ENCODE measurements at regions not wholly inside any gene's neighbourhood (a gene's known extent, or its start where the extent isn't known, plus 50 kb on each side); places are given as distances from the start of the nearest gene placed in this dataset.

- intact Hi-C loops (cut with DNase I): no loop called here
- DNase-seq (ENCODE audit: low spot score): peak; percentile 51
These were observed 212.9 kb upstream of the PMEPA1 start for GRCh38 chr20:57922706-57923105.

- DNase-seq (ENCODE audit: low spot score): no peak
- intact Hi-C loops (cut with DNase I): no loop called here
These were observed 212.3 kb upstream of the PMEPA1 start for GRCh38 chr20:57922083-57922482.

DNA sequence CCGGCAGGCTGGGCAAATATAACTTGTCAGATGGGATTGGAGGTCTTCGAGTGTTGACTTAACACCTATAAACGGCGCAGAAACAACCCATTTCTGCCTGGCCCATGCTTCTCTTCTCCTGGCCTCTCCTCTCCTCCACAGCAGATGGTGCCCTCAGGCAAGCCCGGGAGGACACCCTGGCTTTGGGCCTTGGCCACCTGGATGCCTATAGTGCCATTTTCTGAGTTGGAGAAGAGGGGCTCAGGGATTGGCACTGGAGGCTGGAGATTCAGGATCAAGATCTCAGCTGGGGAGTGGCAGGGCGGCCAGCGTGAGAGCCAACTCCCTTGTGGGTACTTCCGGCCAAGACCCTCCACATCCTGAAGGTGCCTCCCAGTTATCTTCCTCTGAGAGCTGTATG lies 211.9 kb upstream of the PMEPA1 start:
- intact Hi-C loops (cut with DNase I): no loop called here
- DNase-seq (ENCODE audit: low spot score): peak; percentile 25

GRCh38 chr20:57920971-57921370 lies 211.2 kb upstream of the PMEPA1 start:
- intact Hi-C loops (cut with DNase I): no loop called here
- peak; percentile 62 for DNase-seq (ENCODE audit: low spot score)

- intact Hi-C loops (cut with DNase I): no loop called here
These were observed 209.2 kb upstream of the PMEPA1 start for GRCh38 chr20:57919049-57919448.

DNA sequence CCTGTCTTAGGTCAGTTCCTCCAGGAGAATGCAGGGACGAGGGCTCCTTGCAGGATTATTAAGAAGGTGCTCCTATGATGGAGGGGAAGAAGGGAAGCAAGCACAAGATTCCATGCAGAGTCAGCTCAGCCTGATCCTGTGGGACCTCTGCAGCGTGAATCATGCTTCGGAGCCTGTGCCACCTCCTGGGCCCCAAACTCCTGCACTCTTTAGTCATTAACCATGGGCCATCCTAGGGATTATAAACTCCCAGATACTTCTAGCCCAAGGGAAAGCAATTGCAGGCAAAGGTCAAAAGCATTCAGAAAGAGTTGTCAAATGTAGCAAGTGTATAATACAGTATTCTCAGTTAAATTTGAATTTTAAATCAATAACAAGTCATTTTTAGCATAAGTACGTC lies 208.7 kb upstream of the PMEPA1 start:
- intact Hi-C loops (cut with DNase I): no loop called here
- no peak for DNase-seq (ENCODE audit: low spot score)

More at GRCh38 chr20:57919049-57919448, 209.2 kb upstream of the PMEPA1 start:
- DNase-seq (ENCODE audit: low spot score): peak; percentile 28

- intact Hi-C loops (cut with DNase I): no loop called here
- no peak for DNase-seq (ENCODE audit: low spot score)
These were observed 204.4 kb upstream of the PMEPA1 start for GRCh38 chr20:57914205-57914604.

DNA sequence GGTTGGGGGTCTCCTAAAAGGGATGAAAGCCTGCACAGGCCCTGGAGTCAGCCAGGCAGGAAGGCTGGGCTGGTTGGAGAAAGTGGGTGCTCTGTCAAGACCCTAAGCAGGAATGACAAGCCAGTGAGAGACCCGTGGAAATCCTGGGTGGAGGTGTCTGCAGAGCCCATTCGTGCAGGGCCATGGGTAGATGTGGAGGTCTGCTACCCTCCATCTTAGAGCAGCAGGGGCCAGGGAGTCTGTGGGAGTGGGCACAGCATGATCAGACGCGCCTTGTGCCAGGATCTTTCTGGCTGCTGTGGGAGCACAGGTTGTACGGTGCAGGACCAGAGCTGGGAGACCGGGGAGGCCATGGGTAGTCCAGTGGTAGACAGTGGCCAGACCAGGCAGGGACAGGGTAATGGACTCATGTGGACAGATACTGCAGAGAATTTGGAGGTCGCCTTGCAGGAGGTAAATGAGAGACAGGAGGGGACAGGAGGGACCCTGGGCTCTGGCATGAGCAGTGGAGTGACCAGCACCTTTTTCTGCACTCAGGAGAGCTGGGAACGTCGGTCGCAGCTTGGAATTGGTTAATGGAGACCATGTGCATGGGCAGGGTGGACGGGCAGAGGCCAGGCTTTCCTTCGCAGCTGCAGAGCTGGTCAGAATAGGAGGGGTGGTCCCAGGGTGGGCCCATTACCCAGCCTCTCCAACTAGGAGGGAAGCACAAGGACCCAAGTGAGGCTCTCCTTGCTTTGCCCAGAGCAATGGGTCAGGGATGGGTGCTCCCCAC lies 203.5 kb upstream of the PMEPA1 start:
- DNase-seq (ENCODE audit: low spot score): peak; percentile 56

DNA sequence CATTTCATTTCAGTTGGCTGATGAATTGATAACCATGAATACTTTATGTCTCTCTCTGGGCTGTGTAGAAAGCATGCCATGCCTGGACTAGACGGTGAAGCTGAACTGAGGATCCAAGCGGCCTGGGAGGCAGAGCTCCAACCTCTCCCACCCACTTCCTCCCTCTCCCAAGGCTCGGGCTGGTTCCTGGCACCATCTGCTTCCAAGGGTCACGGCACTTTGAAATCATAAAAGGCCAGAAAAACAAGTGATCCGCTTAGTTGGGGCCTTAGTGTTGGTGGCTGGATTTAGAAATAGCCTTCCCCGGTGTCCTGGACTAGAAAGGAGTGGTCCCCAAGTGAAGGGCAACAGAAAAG lies 202.4 kb upstream of the PMEPA1 start:
- intact Hi-C loops (cut with DNase I): no loop called here
- DNase-seq (ENCODE audit: low spot score): peak; percentile 73

More for the DNA sequence above, 203.5 kb upstream of the PMEPA1 start:
- intact Hi-C loops (cut with DNase I): no loop called here

- peak; percentile 43 for DNase-seq (ENCODE audit: low spot score)
- intact Hi-C loops (cut with DNase I): no loop called here
These were observed 201.9 kb upstream of the PMEPA1 start for GRCh38 chr20:57911512-57912226.

DNA sequence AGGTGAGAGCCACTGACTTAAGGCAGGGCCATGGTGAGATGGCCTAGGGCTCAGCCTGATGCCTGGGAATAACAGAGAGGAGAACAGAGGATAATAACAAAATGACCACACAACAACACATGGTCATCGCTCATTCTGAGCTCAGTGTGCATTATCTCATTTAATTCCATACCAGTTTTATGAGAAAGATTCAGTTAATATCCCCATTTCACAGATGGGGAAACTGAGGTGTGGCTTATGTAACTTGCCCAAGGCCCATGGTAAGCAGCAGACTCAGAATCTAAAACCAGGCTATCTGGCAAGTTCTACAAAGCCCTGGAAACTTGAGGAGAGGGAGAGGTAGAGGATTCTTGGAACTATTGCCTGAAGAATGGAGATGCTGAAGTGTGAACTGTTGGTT lies 200.9 kb upstream of the PMEPA1 start:
- intact Hi-C loops (cut with DNase I): no loop called here
- no peak for DNase-seq (ENCODE audit: low spot score)

DNA sequence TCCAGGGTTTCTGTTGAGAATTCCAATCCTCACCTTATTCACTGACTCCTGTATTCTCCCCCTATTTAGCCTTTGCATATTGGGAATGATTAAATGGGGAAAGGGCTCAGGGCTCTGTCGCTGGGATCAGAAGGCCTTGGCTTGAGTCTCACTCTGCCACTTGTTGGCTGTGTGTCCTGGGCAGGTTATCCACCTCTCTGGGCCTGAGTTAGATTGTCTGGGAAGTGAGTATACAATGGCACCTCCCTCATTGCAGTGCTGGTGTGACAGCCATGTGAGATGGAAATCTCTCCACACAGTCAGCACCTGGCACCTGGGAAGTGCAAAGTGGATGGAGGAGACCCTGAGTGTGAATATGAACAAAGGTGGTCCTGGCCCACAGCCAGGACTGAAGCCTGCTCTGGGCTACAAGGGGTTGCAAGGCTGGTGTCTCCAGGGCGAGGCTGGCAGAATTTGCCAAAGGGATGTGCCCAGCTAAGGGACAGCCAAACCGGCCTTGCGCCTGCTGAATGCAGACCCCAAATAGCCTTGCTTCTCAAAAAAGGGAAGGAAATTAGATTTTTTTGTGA lies 200.0 kb upstream of the PMEPA1 start:
- intact Hi-C loops (cut with DNase I): no loop called here
- DNase-seq (ENCODE audit: low spot score): peak; percentile 22

DNA sequence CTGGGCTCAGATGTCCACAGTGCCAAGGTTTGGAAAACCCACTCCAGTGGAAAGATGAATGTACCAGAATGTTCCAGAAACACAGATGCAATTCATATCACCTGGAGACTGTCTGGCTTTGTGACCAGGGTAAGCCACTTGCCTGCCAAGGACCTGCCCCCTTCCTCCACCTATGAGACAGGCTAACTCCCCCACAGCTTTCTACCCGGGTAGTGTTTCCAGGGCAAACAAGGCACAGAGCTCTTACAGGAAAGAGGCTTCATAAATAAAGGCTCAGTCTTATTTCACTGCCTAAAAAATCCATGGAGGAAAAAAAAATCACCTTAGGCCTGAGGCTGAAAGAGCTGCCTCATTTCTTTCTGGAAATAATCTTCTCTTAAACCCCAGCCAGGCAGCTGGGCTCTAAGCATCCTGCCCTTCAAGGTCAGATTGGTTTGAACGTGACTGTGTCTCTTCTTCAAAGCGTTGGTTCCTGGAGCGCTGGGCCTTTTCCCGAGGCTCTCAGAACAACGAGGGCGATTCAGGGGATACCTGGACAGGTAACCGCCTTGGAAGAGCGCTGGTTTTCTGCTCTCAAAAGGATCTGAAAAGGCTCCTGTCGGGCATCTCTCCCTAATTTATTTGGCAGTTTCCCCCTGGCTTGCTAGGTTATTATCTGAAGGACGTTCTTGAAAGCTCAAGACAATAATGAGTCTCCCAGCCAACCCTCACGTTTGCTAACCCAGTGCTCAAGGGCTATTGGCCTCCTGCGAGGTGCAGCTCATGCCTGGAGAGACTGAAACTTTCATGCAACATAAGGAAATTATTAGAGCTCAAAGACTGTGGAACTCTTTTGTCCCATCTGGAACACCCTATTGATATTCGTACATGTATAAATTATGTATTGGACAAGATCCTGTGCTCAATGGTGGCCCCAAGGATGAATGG lies 199.2 kb upstream of the PMEPA1 start:
- intact Hi-C loops (cut with DNase I): no loop called here
- peak; percentile 26 for DNase-seq (ENCODE audit: low spot score)

GRCh38 chr20:57908226-57908625 lies 198.4 kb upstream of the PMEPA1 start:
- DNase-seq (ENCODE audit: low spot score): no peak
- intact Hi-C loops (cut with DNase I): no loop called here

GRCh38 chr20:57907131-57908000 lies 197.6 kb upstream of the PMEPA1 start:
- intact Hi-C loops (cut with DNase I): no loop called here
- DNase-seq (ENCODE audit: low spot score): no peak

GRCh38 chr20:57905448-57905847 lies 195.6 kb upstream of the PMEPA1 start:
- intact Hi-C loops (cut with DNase I): no loop called here
- no peak for DNase-seq (ENCODE audit: low spot score)

- intact Hi-C loops (cut with DNase I): no loop called here
- peak; percentile 32 for DNase-seq (ENCODE audit: low spot score)
These were observed 194.7 kb upstream of the PMEPA1 start for GRCh38 chr20:57904314-57905105.

DNA sequence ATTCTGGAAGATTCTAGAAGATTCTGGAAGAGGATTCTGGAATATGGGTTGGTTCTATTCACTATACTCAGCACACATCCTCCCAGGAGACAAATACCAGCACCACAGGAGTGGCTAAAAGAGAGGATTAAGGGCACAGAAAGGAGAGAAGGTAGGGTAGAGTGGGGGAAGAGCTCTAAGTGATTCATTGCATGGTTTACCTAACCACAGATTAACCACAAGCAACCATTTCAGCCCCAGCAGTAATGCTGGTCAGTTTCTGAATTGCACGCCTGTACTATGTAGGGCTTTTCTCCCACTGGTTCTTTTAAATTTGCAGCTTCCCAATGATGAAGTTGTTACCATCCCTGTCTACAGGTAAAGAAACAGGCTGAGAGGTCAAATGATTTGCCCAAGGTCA lies 192.7 kb upstream of the PMEPA1 start:
- no peak for DNase-seq (ENCODE audit: low spot score)
- intact Hi-C loops (cut with DNase I): no loop called here

All from posterior vena cava (tissue), 2 donors.